ENCODE measurements at regions not wholly inside any gene's neighbourhood (a gene's known extent, or its start where the extent isn't known, plus 50 kb on each side); places are given as distances from the start of the nearest gene placed in this dataset.

DNA sequence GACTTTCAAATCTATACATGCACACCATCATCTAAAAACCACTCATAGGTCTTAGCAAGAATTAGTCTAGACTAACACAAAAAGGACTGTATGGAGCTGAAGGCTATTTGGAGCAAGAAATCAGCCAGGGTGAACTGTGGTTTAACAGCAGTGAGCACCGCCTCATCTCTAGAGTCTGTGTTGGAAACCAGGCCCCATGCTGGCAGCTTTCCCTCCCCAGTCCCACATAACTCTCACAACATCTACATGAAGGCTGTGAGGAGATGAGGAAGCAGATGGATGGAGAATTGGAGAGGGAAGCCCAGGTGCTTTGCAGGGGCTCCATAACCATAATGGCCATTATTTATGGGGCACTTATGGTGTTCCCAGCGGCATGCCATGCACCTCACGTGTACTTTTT is 133.2 kb upstream of the TOPAZ1 start (continued):
- TF ChIP-seq ZNF462 (CRISPR knock-in tag; IDR thresholded peaks at IDR 0.05): no peak
- no peak for TF ChIP-seq EZH2 (IDR thresholded peaks at IDR 0.05; ENCODE audit: low read depth, unreplicated experiment)

GRCh38 chr3:44109771-44110361 is 131.8 kb upstream of the TOPAZ1 start:
- H3K4me3 Mint-ChIP-seq: no peak overlapping the region
- Histone ChIP-seq H3K36me3 (ENCODE audit: insufficient read depth) (no peaks in the 10 kb centered on the region), H3F3A (replicated peaks; ENCODE audit: low read depth) (no peaks in the 10 kb centered on the region), H3K4me3 (no peak overlapping the region), H2AFZ (no peak overlapping the region), H3K4me2 (no peak overlapping the region), H4K20me1 (replicated peaks; ENCODE audit: insufficient read depth) (no peaks in the 10 kb centered on the region), H3K9me2 (ENCODE audit: insufficient read depth) (0 out of 2 replicates have a peak, but pooled peaks cover 5% of the 10 kb centered on the region), H3K27me3 (ENCODE audit: insufficient read depth) (no peaks in the 10 kb centered on the region), H3K79me2 (replicated peaks; ENCODE audit: insufficient read depth) (no peaks in the 10 kb centered on the region), H3K27ac (ENCODE audit: low read depth) (no peak overlapping the region), H3K4me1 (ENCODE audit: insufficient read depth) (0 out of 2 replicates have a peak, but pooled peaks cover 8% of the 10 kb centered on the region)
- peaks cover 5% of the 10 kb centered on the region; the same call in 1 of the 3 replicates for H3K36me3 Mint-ChIP-seq (ENCODE audit: low read depth)
- H3K4me1 Mint-ChIP-seq: peaks cover 14% of the 10 kb centered on the region; the same call in 2 of the 3 replicates
- ATAC-seq (no peak), DNase-seq (ENCODE audit: low spot score) (no peak)
- H3K27me3 Mint-ChIP-seq (ENCODE audit: insufficient read depth, low read depth, poor library complexity): peaks cover 4% of the 10 kb centered on the region
- H3K9me3 Mint-ChIP-seq: no peaks in the 10 kb centered on the region; the same call in 2 of the 3 replicates
- H3K27ac Mint-ChIP-seq: no peak overlapping the region
- TF ChIP-seq REST (IDR thresholded peaks at IDR 0.05; ENCODE audit: unreplicated experiment) (no peak), EZH2phosphoT487 (IDR thresholded peaks at IDR 0.05; ENCODE audit: unreplicated experiment) (no peak), STAT1 (IDR thresholded peaks at IDR 0.05; ENCODE audit: unreplicated experiment) (no peak), EZH2 (IDR thresholded peaks at IDR 0.05; ENCODE audit: low read depth, unreplicated experiment) (no peak), ZNF114 (CRISPR knock-in tag; IDR thresholded peaks at IDR 0.05) (no peak), JUNB (IDR thresholded peaks at IDR 0.05; ENCODE audit: unreplicated experiment) (no peak), NANOG (IDR thresholded peaks at IDR 0.05; ENCODE audit: borderline replicate concordance) (no peak)
- TF ChIP-seq, protein P1, sequence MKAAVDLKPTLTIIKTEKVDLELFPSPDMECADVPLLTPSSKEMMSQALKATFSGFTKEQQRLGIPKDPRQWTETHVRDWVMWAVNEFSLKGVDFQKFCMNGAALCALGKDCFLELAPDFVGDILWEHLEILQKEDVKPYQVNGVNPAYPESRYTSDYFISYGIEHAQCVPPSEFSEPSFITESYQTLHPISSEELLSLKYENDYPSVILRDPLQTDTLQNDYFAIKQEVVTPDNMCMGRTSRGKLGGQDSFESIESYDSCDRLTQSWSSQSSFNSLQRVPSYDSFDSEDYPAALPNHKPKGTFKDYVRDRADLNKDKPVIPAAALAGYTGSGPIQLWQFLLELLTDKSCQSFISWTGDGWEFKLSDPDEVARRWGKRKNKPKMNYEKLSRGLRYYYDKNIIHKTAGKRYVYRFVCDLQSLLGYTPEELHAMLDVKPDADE (IDR thresholded peaks at IDR 0.05): no peak
